DND-41 (cell line): ENCODE measurements at regions not wholly inside any gene's neighbourhood (a gene's known extent, or its start where the extent isn't known, plus 50 kb on each side); places are given as distances from the start of the nearest gene placed in this dataset.

Source experiments
- EZH2 ChIP-seq: IDR thresholded peaks from 3 replicates; pipeline ENCODE4 v1.6.1; 2012; ENCODE audit warnings: borderline replicate concordance, low read depth, mild to moderate bottlenecking, moderate library complexity, low read length, inconsistent platforms; ENCODE audit not compliant: severe bottlenecking
- TF ChIP-seq, protein P1 (sequence below): IDR thresholded peaks from 2 replicates; pipeline ENCODE4 v1.5.1; 2012; ENCODE audit warnings: borderline replicate concordance, low read length, moderate library complexity, mild to moderate bottlenecking; ENCODE audit not compliant: poor library complexity, severe bottlenecking; ENCODE audit errors: extremely low read depth

DNA sequence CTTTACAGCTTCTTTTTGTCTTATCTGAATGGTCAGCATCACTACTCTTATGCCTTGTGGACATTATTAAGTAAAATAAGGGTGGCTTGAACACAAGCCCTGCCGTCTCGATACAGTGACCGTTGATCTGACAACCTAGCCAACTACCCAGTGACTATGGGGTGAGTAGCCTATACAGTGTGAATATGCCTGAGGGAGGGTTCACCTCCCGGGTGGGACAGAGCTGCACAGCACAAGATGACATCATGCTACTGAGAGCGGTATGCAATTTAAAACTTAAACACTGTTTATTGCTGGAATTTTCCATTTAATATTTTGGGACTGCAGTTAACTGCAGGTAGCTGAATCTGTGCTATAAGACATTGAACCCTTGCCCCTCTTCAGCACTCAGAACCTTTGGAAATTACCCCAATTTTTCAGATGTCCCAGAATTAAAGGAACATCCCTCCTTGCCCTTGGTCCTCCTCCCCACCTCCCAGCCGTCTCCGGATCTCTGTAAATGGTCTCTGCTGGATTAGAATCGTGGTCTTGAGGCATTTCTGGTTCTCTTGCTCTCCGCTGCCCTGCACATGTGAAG is 618.5 kb downstream of the PTPRU start:
- TF ChIP-seq, protein P1, sequence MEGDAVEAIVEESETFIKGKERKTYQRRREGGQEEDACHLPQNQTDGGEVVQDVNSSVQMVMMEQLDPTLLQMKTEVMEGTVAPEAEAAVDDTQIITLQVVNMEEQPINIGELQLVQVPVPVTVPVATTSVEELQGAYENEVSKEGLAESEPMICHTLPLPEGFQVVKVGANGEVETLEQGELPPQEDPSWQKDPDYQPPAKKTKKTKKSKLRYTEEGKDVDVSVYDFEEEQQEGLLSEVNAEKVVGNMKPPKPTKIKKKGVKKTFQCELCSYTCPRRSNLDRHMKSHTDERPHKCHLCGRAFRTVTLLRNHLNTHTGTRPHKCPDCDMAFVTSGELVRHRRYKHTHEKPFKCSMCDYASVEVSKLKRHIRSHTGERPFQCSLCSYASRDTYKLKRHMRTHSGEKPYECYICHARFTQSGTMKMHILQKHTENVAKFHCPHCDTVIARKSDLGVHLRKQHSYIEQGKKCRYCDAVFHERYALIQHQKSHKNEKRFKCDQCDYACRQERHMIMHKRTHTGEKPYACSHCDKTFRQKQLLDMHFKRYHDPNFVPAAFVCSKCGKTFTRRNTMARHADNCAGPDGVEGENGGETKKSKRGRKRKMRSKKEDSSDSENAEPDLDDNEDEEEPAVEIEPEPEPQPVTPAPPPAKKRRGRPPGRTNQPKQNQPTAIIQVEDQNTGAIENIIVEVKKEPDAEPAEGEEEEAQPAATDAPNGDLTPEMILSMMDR, result no peak
- no peak for TF ChIP-seq EZH2
